Endodermal cell (in vitro differentiated cells): ENCODE measurements at regions not wholly inside any gene's neighbourhood (a gene's known extent, or its start where the extent isn't known, plus 50 kb on each side); places are given as distances from the start of the nearest gene placed in this dataset.

Source experiments
- DNase-seq: peaks from one replicate; pipeline ENCODE4 v3.0.0-alpha.2; 2017
- H3K27ac ChIP-seq: 2 replicates; pipeline ENCODE4 v1.5.1; 2013; ENCODE audit warnings: mild to moderate bottlenecking, low read depth, low read length, moderate library complexity
- H3K27me3 ChIP-seq: 2 replicates; pipeline ENCODE4 v1.6.1; 2013; ENCODE audit warnings: mild to moderate bottlenecking, low read length, moderate library complexity; ENCODE audit not compliant: insufficient read depth, control insufficient read depth, poor library complexity, severe bottlenecking
- H3K36me3 ChIP-seq: 2 replicates; pipeline ENCODE4 v1.7.0; 2013; ENCODE audit warnings: mild to moderate bottlenecking, low read length, moderate library complexity; ENCODE audit not compliant: control insufficient read depth, insufficient read depth
- H3K4me1 ChIP-seq: one replicate; pipeline ENCODE4 v1.7.0; 2013; ENCODE audit warnings: low read length; ENCODE audit not compliant: control insufficient read depth, insufficient read depth
- H3K4me3 ChIP-seq: 2 replicates; pipeline ENCODE4 v1.5.1; 2013; ENCODE audit warnings: mild to moderate bottlenecking, low read length, moderate library complexity
- H3K9ac ChIP-seq: 2 replicates; pipeline ENCODE4 v1.6.1; 2013; ENCODE audit warnings: mild to moderate bottlenecking, low read length, moderate library complexity; ENCODE audit not compliant: poor library complexity, severe bottlenecking; ENCODE audit errors: extremely low read depth
- H3K9me3 ChIP-seq: 2 replicates; pipeline ENCODE4 v1.6.1; 2013; ENCODE audit warnings: mild to moderate bottlenecking, low read length, moderate library complexity; ENCODE audit not compliant: control insufficient read depth
- H3K27ac Mint-ChIP-seq: 2 replicates; pipeline ENCODE4 v1.8.0; 2020; ENCODE audit warnings: mixed read lengths
- H3K27me3 Mint-ChIP-seq: 2 replicates; pipeline ENCODE4 v1.8.0; 2021; ENCODE audit warnings: mild to moderate bottlenecking, mixed read lengths; ENCODE audit not compliant: insufficient read depth
- H3K36me3 Mint-ChIP-seq: 2 replicates; pipeline ENCODE4 v1.8.0; 2020; ENCODE audit warnings: low read depth, mixed read lengths
- H3K4me1 Mint-ChIP-seq: 2 replicates; pipeline ENCODE4 v1.8.0; 2020; ENCODE audit warnings: mixed read lengths
- H3K4me3 Mint-ChIP-seq: 2 replicates; pipeline ENCODE4 v1.8.0; 2020; ENCODE audit warnings: mild to moderate bottlenecking, moderate library complexity, mixed read lengths
- H3K9me3 Mint-ChIP-seq: 2 replicates; pipeline ENCODE4 v1.8.0; 2020; ENCODE audit warnings: mild to moderate bottlenecking, mixed read lengths
- CTCF ChIP-seq: fragments of 200-600 bp; sonication (generic); conservative IDR thresholded peaks from 2 replicates; pipeline ENCODE4 v1.5.0; 2021; ENCODE audit warnings: antibody characterized with exemption, mild to moderate bottlenecking
- WGBS, 2 experiments: methylation state at CpG; one replicate each; pipeline versions ENCODE4 v1.1.5 to v1.1.7; 2013; ENCODE audit warnings: missing lambda C conversion rate in 2 of 2, mixed read lengths in 1 of 2; ENCODE audit not compliant: insufficient coverage in 1 of 2, insufficient read length in 1 of 2; 5-methylcytosine and 5-hydroxymethylcytosine counted together

GRCh38 chr7:35891004-35891830 is 90.4 kb downstream of the SEPTIN7 start:
- Mint-ChIP-seq H3K27me3 (no peaks in the 10 kb centered on the region), H3K36me3 (peaks cover 32% of the 10 kb centered on the region), H3K27ac (no peak overlapping the region), H3K9me3 (no peaks in the 10 kb centered on the region), H3K4me3 (no peak overlapping the region), H3K4me1 (no peaks in the 10 kb centered on the region)
- no peak overlapping the region for H3K4me3 ChIP-seq
- WGBS, 2 experiments: 94 to 100% methylated on average over 1 to 3 of the region's 3 CpGs
- H3K9me3 ChIP-seq: no peaks in the 10 kb centered on the region
- no peaks in the 10 kb centered on the region for H3K27me3 ChIP-seq
- peaks cover 62% of the 10 kb centered on the region for H3K36me3 ChIP-seq
- H3K4me1 ChIP-seq: no peaks in the 10 kb centered on the region
- no peak for TF ChIP-seq CTCF
- no peak overlapping the region for H3K9ac ChIP-seq
- no peak overlapping the region for H3K27ac ChIP-seq
- no peak for DNase-seq

- H3K4me1 ChIP-seq: no peaks in the 10 kb centered on the region
- no peaks in the 10 kb centered on the region for H3K27me3 ChIP-seq
- H3K36me3 Mint-ChIP-seq: peaks cover 26% of the 10 kb centered on the region
- H3K9ac ChIP-seq: no peak overlapping the region
- H3K27me3 Mint-ChIP-seq: no peaks in the 10 kb centered on the region
- H3K4me3 ChIP-seq: no peak overlapping the region
- H3K9me3 Mint-ChIP-seq: no peaks in the 10 kb centered on the region
- H3K36me3 ChIP-seq: peaks cover 65% of the 10 kb centered on the region
- 98 to 100% methylated on average over 1 of the region's 1 CpG for WGBS, 2 experiments
- no peak for DNase-seq
- TF ChIP-seq CTCF: no peak
- H3K27ac ChIP-seq: no peak overlapping the region
- no peak overlapping the region for H3K4me3 Mint-ChIP-seq
- H3K27ac Mint-ChIP-seq: no peak overlapping the region
- H3K4me1 Mint-ChIP-seq: no peaks in the 10 kb centered on the region
- H3K9me3 ChIP-seq: no peaks in the 10 kb centered on the region
Observed at GRCh38 chr7:35893649-35894048, 92.8 kb downstream of the SEPTIN7 start.

GRCh38 chr7:35894721-35895120 is 93.9 kb downstream of the SEPTIN7 start:
- DNase-seq: no peak
- no peaks in the 10 kb centered on the region for H3K4me1 Mint-ChIP-seq
- H3K4me1 ChIP-seq: no peaks in the 10 kb centered on the region
- WGBS, 2 experiments: 100% methylated on average over 1 of the region's 1 CpG; no CpG with 5 or more reads in 1 of the 2 experiments
- peaks cover 58% of the 10 kb centered on the region for H3K36me3 ChIP-seq
- no peak for TF ChIP-seq CTCF
- no peaks in the 10 kb centered on the region for H3K27me3 Mint-ChIP-seq
- no peak overlapping the region for H3K4me3 ChIP-seq
- no peak overlapping the region for H3K9ac ChIP-seq
- no peak overlapping the region for H3K27ac ChIP-seq
- no peak overlapping the region for H3K27ac Mint-ChIP-seq
- no peaks in the 10 kb centered on the region for H3K27me3 ChIP-seq
- peaks cover 20% of the 10 kb centered on the region for H3K36me3 Mint-ChIP-seq
- H3K9me3 Mint-ChIP-seq: no peaks in the 10 kb centered on the region
- H3K4me3 Mint-ChIP-seq: no peak overlapping the region
- no peaks in the 10 kb centered on the region for H3K9me3 ChIP-seq
